ENCODE measurements at regions not wholly inside any gene's neighbourhood (a gene's known extent, or its start where the extent isn't known, plus 50 kb on each side); places are given as distances from the start of the nearest gene placed in this dataset.
"Not testable (repeated sequence)": the region's sequence is repeated elsewhere in the genome, so short reads cannot be mapped to it uniquely, and the experiment has no call there.

DNA sequence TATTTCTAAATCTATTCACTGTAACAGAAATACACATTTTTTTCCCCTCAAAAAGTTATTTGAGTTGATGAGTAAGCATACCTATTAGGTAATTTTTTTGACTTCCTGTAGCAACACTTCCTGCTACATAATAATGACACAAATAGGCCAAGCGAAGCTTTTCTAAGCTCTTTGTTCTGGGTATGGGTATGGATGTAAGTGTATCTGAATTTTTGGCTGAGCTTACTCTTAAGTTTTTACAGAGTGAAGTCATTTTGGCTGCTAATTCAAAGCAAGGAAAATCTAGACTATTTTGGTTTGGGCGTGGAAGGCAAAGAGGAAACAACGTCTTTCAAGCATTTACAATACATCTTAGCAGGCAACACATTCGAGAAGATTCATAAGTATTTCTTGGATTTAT lies 1206.0 kb upstream of the FLRT2 start:
- TF ChIP-seq, protein P1, sequence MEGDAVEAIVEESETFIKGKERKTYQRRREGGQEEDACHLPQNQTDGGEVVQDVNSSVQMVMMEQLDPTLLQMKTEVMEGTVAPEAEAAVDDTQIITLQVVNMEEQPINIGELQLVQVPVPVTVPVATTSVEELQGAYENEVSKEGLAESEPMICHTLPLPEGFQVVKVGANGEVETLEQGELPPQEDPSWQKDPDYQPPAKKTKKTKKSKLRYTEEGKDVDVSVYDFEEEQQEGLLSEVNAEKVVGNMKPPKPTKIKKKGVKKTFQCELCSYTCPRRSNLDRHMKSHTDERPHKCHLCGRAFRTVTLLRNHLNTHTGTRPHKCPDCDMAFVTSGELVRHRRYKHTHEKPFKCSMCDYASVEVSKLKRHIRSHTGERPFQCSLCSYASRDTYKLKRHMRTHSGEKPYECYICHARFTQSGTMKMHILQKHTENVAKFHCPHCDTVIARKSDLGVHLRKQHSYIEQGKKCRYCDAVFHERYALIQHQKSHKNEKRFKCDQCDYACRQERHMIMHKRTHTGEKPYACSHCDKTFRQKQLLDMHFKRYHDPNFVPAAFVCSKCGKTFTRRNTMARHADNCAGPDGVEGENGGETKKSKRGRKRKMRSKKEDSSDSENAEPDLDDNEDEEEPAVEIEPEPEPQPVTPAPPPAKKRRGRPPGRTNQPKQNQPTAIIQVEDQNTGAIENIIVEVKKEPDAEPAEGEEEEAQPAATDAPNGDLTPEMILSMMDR (IDR thresholded peaks at IDR 0.05; ENCODE audit: control insufficient read depth, extremely low read depth, insufficient read depth): no peak
- DNase-seq (ENCODE audit: low read depth): no peak
- H3K4me3 ChIP-seq (ENCODE audit: low read depth, low read length): no peak overlapping the region

DNA sequence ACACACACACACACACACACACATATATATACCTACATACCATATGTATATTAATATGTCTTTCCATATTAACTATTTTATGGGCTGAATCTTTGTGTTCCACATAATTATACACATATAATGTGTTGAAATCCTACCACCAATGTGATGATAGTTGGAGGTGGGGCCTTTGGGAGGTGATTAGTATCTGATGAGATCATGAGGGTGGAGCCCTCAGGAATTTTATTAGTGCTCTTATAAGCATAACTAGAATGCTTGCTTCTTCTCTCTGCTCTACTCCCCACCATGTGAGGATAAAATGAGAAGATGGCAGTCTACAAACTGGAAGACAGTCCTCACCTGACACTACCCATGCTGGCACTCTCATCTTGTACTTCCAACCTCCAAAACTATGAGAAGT lies 1193.5 kb upstream of the FLRT2 start:
- DNase-seq (ENCODE audit: low read depth): no peak
- TF ChIP-seq, protein P1 (IDR thresholded peaks at IDR 0.05; ENCODE audit: control insufficient read depth, extremely low read depth, insufficient read depth): no peak
- no peak overlapping the region for H3K4me3 ChIP-seq (ENCODE audit: low read depth, low read length)

DNA sequence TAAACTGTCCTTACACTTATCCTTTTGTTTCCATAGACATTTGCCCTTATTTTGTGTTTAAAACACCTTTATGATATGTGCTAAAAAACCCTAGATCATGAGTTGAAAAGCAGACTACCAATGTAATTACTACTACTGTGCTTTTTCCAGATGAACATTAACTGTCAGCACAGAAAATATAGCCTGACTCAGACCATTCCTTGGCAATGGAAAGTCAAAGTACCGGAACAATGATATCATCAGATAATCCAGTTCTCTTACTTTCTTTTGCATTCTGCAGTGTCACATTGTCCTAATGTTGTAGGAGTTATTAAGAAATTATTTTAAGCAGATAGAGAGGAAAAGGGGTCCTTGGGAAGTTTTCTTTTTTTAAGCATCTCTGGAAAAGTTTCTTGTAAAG lies 1189.0 kb upstream of the FLRT2 start:
- no peak for DNase-seq (ENCODE audit: low read depth)
- TF ChIP-seq, protein P1 (IDR thresholded peaks at IDR 0.05; ENCODE audit: control insufficient read depth, extremely low read depth, insufficient read depth): no peak
- no peak overlapping the region for H3K4me3 ChIP-seq (ENCODE audit: low read depth, low read length)

DNA sequence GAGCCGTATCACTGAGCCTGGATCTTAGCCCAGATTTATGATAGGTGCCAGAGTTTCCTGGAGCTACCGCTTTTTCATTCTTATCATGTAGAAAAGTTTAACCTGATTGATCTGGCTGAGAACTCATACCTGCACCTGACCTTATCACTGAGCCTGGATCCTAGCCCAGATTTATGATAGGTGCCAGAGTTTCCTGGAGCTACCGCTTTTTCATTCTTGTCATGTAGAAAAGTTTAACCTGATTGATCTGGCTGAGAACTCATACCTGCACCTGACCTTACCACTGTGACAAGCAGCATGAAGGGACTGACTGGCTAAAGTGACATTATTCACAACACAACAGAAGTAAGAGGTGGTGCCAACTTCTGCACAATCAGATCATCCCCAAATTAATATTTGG lies 1188.1 kb upstream of the FLRT2 start:
- H3K4me3 ChIP-seq (ENCODE audit: low read depth, low read length); DNase-seq (ENCODE audit: low read depth): not testable (repeated sequence)

DNA sequence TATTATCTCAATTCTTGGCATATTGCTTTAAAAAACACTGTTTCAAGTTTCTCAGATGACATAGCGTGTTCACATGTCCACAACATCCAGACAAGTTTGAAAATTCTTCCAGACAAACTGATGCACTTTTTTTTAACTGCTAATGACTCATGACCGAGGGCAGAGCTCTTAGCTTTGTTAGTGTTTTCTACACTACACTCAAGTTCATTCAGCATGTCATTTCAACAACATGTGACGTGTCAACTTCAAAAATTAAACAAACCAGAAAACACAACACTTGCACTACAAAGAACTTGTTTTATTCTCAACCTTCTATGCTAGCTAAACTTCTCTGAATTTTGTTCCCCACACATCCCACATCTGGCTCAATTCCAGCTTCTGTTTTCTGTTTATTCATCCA lies 1186.3 kb upstream of the FLRT2 start:
- TF ChIP-seq, protein P1 (IDR thresholded peaks at IDR 0.05; ENCODE audit: control insufficient read depth, extremely low read depth, insufficient read depth): no peak
- H3K4me3 ChIP-seq (ENCODE audit: low read depth, low read length): no peak overlapping the region
- DNase-seq (ENCODE audit: low read depth): no peak

DNA sequence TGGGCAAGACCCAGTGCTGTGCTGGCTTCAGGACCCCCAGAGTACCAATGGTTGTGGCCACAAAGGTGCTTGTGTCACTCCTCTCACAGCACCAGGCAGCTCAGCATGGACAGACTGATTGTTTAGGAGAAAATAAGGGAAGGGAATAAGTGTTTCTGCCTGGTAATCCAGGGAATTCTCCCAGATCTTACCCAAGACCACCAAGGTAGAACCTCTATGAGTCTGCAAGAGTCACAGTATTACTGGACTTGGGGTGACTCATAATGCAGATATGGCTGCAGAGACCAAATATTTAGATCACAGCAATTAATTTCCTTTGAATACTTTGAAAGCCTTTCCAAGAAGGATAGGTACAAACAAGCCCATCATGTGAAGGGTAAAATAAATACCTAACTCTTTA lies 1178.3 kb upstream of the FLRT2 start:
- H3K4me3 ChIP-seq (ENCODE audit: low read depth, low read length): no peak overlapping the region
- TF ChIP-seq, protein P1 (IDR thresholded peaks at IDR 0.05; ENCODE audit: control insufficient read depth, extremely low read depth, insufficient read depth): no peak
- DNase-seq (ENCODE audit: low read depth): no peak

DNA sequence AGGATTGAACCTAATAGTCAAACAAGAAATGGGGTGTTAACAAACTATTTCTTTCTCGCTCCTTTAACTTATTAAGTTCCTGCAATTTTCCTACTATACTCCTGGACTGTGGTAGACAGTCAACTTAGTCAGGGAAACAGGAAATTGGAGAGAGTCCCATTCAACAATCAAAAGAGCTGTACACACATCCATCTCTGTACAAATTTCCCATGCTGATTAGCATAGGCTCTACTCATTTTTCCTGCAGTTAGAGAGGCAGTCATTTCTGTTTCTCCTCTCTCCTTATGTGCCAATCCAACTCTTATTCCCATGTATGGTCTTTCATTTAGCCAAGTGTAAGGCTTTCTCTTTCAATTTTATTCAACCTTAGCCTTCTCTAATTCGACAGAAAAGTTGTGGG lies 1168.5 kb upstream of the FLRT2 start:
- TF ChIP-seq, protein P1 (IDR thresholded peaks at IDR 0.05; ENCODE audit: control insufficient read depth, extremely low read depth, insufficient read depth): no peak

DNA sequence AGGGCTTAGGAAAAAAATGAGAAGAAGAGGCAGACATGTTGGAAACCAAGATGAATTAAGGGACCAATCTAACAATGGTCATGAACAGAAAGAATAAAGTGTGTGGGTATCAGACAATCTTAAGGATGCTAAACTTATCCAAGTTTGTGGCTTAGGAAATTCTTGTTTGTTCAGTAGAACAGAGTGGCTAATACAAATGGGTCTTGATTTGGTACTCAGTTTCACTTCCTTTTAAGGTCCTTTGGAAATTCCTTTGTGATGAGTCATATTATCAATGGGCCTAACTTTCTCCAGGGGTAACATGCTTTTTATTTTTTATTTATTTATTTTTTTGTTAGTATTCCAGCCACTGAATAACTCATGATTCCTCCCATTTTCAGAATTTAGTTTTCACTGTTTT lies 1154.7 kb upstream of the FLRT2 start:
- no peak overlapping the region for H3K4me3 ChIP-seq (ENCODE audit: low read depth, low read length)
- no peak for DNase-seq (ENCODE audit: low read depth)
- TF ChIP-seq, protein P1 (IDR thresholded peaks at IDR 0.05; ENCODE audit: control insufficient read depth, extremely low read depth, insufficient read depth): no peak

More for the DNA sequence above, 1168.5 kb upstream of the FLRT2 start:
- no peak for DNase-seq (ENCODE audit: low read depth)
- no peak overlapping the region for H3K4me3 ChIP-seq (ENCODE audit: low read depth, low read length)

All from LNCaP clone FGC (cell line).